ENCODE measurements at regions not wholly inside any gene's neighbourhood (a gene's known extent, or its start where the extent isn't known, plus 50 kb on each side); places are given as distances from the start of the nearest gene placed in this dataset.

GRCh38 chr9:129469988-129470316 is 150.9 kb downstream of the C9orf50 start:
- no peak for DNase-seq

GRCh38 chr9:129469188-129469987 is 151.5 kb downstream of the C9orf50 start:
- no peak for DNase-seq

GRCh38 chr9:129467739-129468666 is 152.9 kb downstream of the C9orf50 start:
- DNase-seq, result no peak

GRCh38 chr9:129467004-129467588 is 153.8 kb downstream of the C9orf50 start:
- no peak for DNase-seq

GRCh38 chr9:129465834-129466535 is 154.9 kb downstream of the C9orf50 start:
- no peak for DNase-seq

GRCh38 chr9:129464972-129465833 is 155.7 kb downstream of the C9orf50 start:
- no peak for DNase-seq

GRCh38 chr9:129463994-129464393 is 156.9 kb downstream of the C9orf50 start:
- DNase-seq, result no peak

GRCh38 chr9:129463477-129463876 is 157.4 kb downstream of the C9orf50 start:
- DNase-seq, result no peak

GRCh38 chr9:129462360-129462759 is 158.5 kb downstream of the C9orf50 start:
- DNase-seq, result no peak

GRCh38 chr9:129460323-129461261 is 160.3 kb downstream of the C9orf50 start:
- peak; percentile 94 for DNase-seq

GRCh38 chr9:129459547-129460322 is 161.2 kb downstream of the C9orf50 start:
- no peak for DNase-seq

GRCh38 chr9:129458663-129459546 is 162.0 kb downstream of the C9orf50 start:
- DNase-seq, result peak; percentile 37

GRCh38 chr9:129458155-129458661 is 162.7 kb downstream of the C9orf50 start:
- DNase-seq, result peak; percentile 83

- no peak for DNase-seq
These were observed 163.5 kb downstream of the C9orf50 start for GRCh38 chr9:129457325-129457779.

- no peak for DNase-seq
These were observed 164.2 kb downstream of the C9orf50 start for GRCh38 chr9:129456549-129457324.

- no peak for DNase-seq
These were observed 165.5 kb downstream of the C9orf50 start for GRCh38 chr9:129455151-129455995.

All from CD4-positive, alpha-beta T cell treated with Interleukin-17A for 1 hour (primary cell).